IMR-90 (cell line): ENCODE measurements at regions not wholly inside any gene's neighbourhood (a gene's known extent, or its start where the extent isn't known, plus 50 kb on each side); places are given as distances from the start of the nearest gene placed in this dataset.

Experiments used
- ATAC-seq: fragments of 200-7000 bp; cut with Tn5 transposase; 2 replicates; pipeline ENCODE4 v1.9.1; 2020; ENCODE audit warnings: low read depth, mild to moderate bottlenecking, moderate library complexity
- BruUV-seq: library from RNA; stranded (reverse); fragments of 400-500 nt; replicated peaks from 2 replicates; lab custom pipeline; 2021; lab: Mats Ljungman, UMichigan
- CTCF ChIA-PET: fragments of 300-600 bp; formaldehyde crosslinking; extraction: SDS; loops from one replicate; lab custom pipeline; 2021; ENCODE audit warnings: antibody characterized with exemption; lab: Yijun Ruan, JAX
- POLR2A ChIA-PET: fragments of 300-600 bp; sonication (Branson Sonifier 250); formaldehyde crosslinking; loops from one replicate; lab custom pipeline; 2022; ENCODE audit warnings: antibody characterized with exemption; ENCODE audit not compliant: unreplicated experiment; lab: Charles Lee
- DNase-seq: peaks from one replicate; pipeline ENCODE4 v3.0.0; 2013
- H2AFZ ChIP-seq: replicated peaks from 2 replicates; pipeline ENCODE3; 2013; ENCODE audit warnings: low read length, mild to moderate bottlenecking; ENCODE audit not compliant: poor library complexity
- H2AK5ac ChIP-seq: 2 replicates; pipeline ENCODE4 v1.6.1; 2013; ENCODE audit warnings: low read depth, low read length, inconsistent platforms
- H2AK9ac ChIP-seq: replicated peaks from 2 replicates; pipeline ENCODE3; 2013; ENCODE audit warnings: mild to moderate bottlenecking, low read depth, low read length, moderate library complexity; ENCODE audit not compliant: poor library complexity
- H2BK120ac ChIP-seq: 2 replicates; pipeline ENCODE4 v1.6.1; 2013; ENCODE audit warnings: low read depth, low read length, inconsistent platforms
- H2BK15ac ChIP-seq: 3 replicates; pipeline ENCODE4 v1.6.1; 2013; ENCODE audit warnings: low read depth, low read length, inconsistent platforms
- H2BK20ac ChIP-seq: 2 replicates; pipeline ENCODE4 v1.6.1; 2013; ENCODE audit warnings: low read depth, mild to moderate bottlenecking, inconsistent platforms, low read length, moderate library complexity
- H2BK5ac ChIP-seq: 2 replicates; pipeline ENCODE4 v1.6.1; 2013; ENCODE audit warnings: mild to moderate bottlenecking, low read depth, low read length, inconsistent platforms; ENCODE audit not compliant: poor library complexity, severe bottlenecking
- H3K14ac ChIP-seq: replicated peaks from 2 replicates; pipeline ENCODE4 v1.6.1; 2013; ENCODE audit warnings: low read depth, low read length, inconsistent platforms
- H3K18ac ChIP-seq: 2 replicates; pipeline ENCODE4 v1.6.1; 2013; ENCODE audit warnings: low read depth, low read length, control low read depth
- H3K23ac ChIP-seq: 2 replicates; pipeline ENCODE4 v1.6.1; 2013; ENCODE audit warnings: low read depth, low read length, inconsistent platforms
- H3K27ac ChIP-seq: 2 replicates; pipeline ENCODE4 v1.5.1; 2013; ENCODE audit warnings: mild to moderate bottlenecking, control low read depth, low read length; ENCODE audit not compliant: insufficient read depth
- H3K27me3 ChIP-seq: 2 replicates; pipeline ENCODE4 v1.6.1; 2013; ENCODE audit warnings: low read length; ENCODE audit not compliant: control insufficient read depth, insufficient read depth
- H3K36me3 ChIP-seq: 2 replicates; pipeline ENCODE4 v1.6.1; 2013; ENCODE audit warnings: low read length, mixed read lengths; ENCODE audit not compliant: control insufficient read depth, insufficient read depth
- H3K4ac ChIP-seq: 2 replicates; pipeline ENCODE4 v1.6.1; 2013; ENCODE audit warnings: low read depth, low read length, inconsistent platforms
- H3K4me1 ChIP-seq: 2 replicates; pipeline ENCODE4 v1.6.1; 2013; ENCODE audit warnings: low read length, mixed read lengths; ENCODE audit not compliant: control insufficient read depth, insufficient read depth
- H3K4me2 ChIP-seq: 2 replicates; pipeline ENCODE4 v1.6.1; 2013; ENCODE audit warnings: low read depth, mild to moderate bottlenecking, control low read depth, low read length, moderate library complexity
- H3K4me3 ChIP-seq: 2 replicates; pipeline ENCODE4 v1.5.1; 2013; ENCODE audit warnings: low read depth, mild to moderate bottlenecking, control low read depth, low read length, moderate library complexity; ENCODE audit not compliant: insufficient read depth
- H3K56ac ChIP-seq: 2 replicates; pipeline ENCODE4 v1.6.1; 2013; ENCODE audit warnings: low read length, inconsistent platforms; ENCODE audit not compliant: insufficient read depth; ENCODE audit errors: extremely low read depth
- H3K79me1 ChIP-seq, 2 experiments: 2 replicates each; pipeline ENCODE4 v1.6.1; 2013; ENCODE audit warnings: low read length in 2 of 2, inconsistent platforms in 1 of 2, low read depth in 1 of 2
- H3K9ac ChIP-seq: 2 replicates; pipeline ENCODE4 v1.6.1; 2013; ENCODE audit warnings: low read depth, low read length, control low read depth
- H3K9me1 ChIP-seq: 2 replicates; pipeline ENCODE4 v1.6.1; 2013; ENCODE audit warnings: low read length, inconsistent platforms; ENCODE audit not compliant: insufficient read depth
- H3K9me3 ChIP-seq: 2 replicates; pipeline ENCODE4 v1.6.1; 2013; ENCODE audit warnings: low read length; ENCODE audit not compliant: control insufficient read depth, insufficient read depth
- H4K20me1 ChIP-seq: 2 replicates; pipeline ENCODE4 v1.6.1; 2013; ENCODE audit warnings: low read length, inconsistent platforms; ENCODE audit not compliant: insufficient read depth
- H4K5ac ChIP-seq: 2 replicates; pipeline ENCODE4 v1.6.1; 2013; ENCODE audit warnings: mild to moderate bottlenecking, low read depth, low read length, control low read depth
- H4K8ac ChIP-seq, 2 experiments: 2 replicates each; pipeline ENCODE4 v1.6.1; 2013; ENCODE audit warnings: low read depth in 2 of 2, low read length in 2 of 2, control low read depth in 1 of 2, inconsistent platforms in 1 of 2
- H4K91ac ChIP-seq: 2 replicates; pipeline ENCODE4 v1.6.1; 2013; ENCODE audit warnings: low read depth, low read length, inconsistent platforms; ENCODE audit not compliant: insufficient read depth
- BHLHE40 ChIP-seq: fragments of 150-350 bp; IDR thresholded peaks from 2 replicates; pipeline ENCODE4 v1.6.1; 2016; ENCODE audit warnings: mild to moderate bottlenecking, low read depth, low read length
- CEBPB ChIP-seq: IDR thresholded peaks from 2 replicates; pipeline ENCODE4 v1.6.1; 2012; ENCODE audit warnings: low read depth, low read length, improper control_type of control experiment
- CHD1 ChIP-seq: IDR thresholded peaks from 2 replicates; pipeline ENCODE4 v1.6.1; 2012; ENCODE audit warnings: low read depth, low read length, improper control_type of control experiment
- CTCF ChIP-seq: conservative IDR thresholded peaks from 2 replicates; pipeline ENCODE4 v1.5.1; 2012; ENCODE audit warnings: mild to moderate bottlenecking, low read depth, low read length, improper control_type of control experiment
- ELK1 ChIP-seq: fragments of 150-350 bp; IDR thresholded peaks from 2 replicates; pipeline ENCODE4 v1.6.1; 2016; ENCODE audit warnings: low read depth, mild to moderate bottlenecking, low read length, moderate library complexity, borderline replicate concordance
- FOS ChIP-seq: fragments of 150-350 bp; IDR thresholded peaks from 2 replicates; pipeline ENCODE4 v1.6.1; 2016; ENCODE audit warnings: low read depth, low read length
- MAFK ChIP-seq: IDR thresholded peaks from 2 replicates; pipeline ENCODE4 v1.6.1; 2012; ENCODE audit warnings: low read depth, low read length, improper control_type of control experiment
- MAZ ChIP-seq: IDR thresholded peaks from 2 replicates; pipeline ENCODE4 v1.6.1; 2012; ENCODE audit warnings: low read depth, mild to moderate bottlenecking, low read length, improper control_type of control experiment, moderate library complexity, borderline replicate concordance
- MXI1 ChIP-seq: IDR thresholded peaks from 2 replicates; pipeline ENCODE4 v1.6.1; 2012; ENCODE audit warnings: low read depth, mild to moderate bottlenecking, low read length, moderate library complexity, borderline replicate concordance
- NFE2L2 ChIP-seq: fragments of 150-350 bp; IDR thresholded peaks from 2 replicates; pipeline ENCODE4 v1.6.1; 2016; ENCODE audit warnings: low read depth, mild to moderate bottlenecking, low read length
- POLR2A ChIP-seq: IDR thresholded peaks from 2 replicates; pipeline ENCODE4 v1.6.1; 2012; ENCODE audit warnings: mild to moderate bottlenecking, low read depth, low read length
- RCOR1 ChIP-seq: IDR thresholded peaks from 2 replicates; pipeline ENCODE4 v1.6.1; 2012; ENCODE audit warnings: mild to moderate bottlenecking, low read length, improper control_type of control experiment; ENCODE audit not compliant: insufficient replicate concordance
- RFX5 ChIP-seq: IDR thresholded peaks from 2 replicates; pipeline ENCODE4 v1.8.0; 2012; ENCODE audit warnings: low read depth, mild to moderate bottlenecking, low read length, moderate library complexity
- SMC3 ChIP-seq: fragments of 150-350 bp; IDR thresholded peaks from 2 replicates; pipeline ENCODE4 v1.6.1; 2016; ENCODE audit warnings: low read depth, mild to moderate bottlenecking, antibody characterized with exemption, low read length, moderate library complexity
- WGBS, 2 experiments: methylation state at CpG; one replicate each; pipeline versions ENCODE4 v1.1.5 to v1.1.7; 2013; ENCODE audit warnings: missing lambda C conversion rate in 2 of 2; ENCODE audit not compliant: insufficient read length in 1 of 2; ENCODE audit errors: extremely low coverage in 2 of 2; 5-methylcytosine and 5-hydroxymethylcytosine counted together
- dilution Hi-C: fragments of 300-500 bp; cut with HindIII; formaldehyde crosslinking; loops from one replicate; pipeline ENCODE4 v1.14.3; 2018; ENCODE audit warnings: low sequenced_read_pairs; ENCODE audit not compliant: unreplicated experiment
- in situ Hi-C: fragments of 300-500 bp; cut with MboI; formaldehyde crosslinking; loops from 3 replicates; pipeline ENCODE4 v1.14.3; 2019; ENCODE audit warnings: low sequenced_read_pairs, inconsistent platforms, mixed read lengths
- intact Hi-C: fragments of 100-400 bp; cut with micrococcal nuclease; formaldehyde crosslinking; loops from 2 replicates; pipeline ENCODE4 v1.10.0; 2022

GRCh38 chr17:17405673-17406072 lies 71.1 kb upstream of the MED9 start:
- H3K9me3 ChIP-seq: no peaks in the 10 kb centered on the region
- H3K36me3 ChIP-seq: no peaks in the 10 kb centered on the region
- H4K5ac ChIP-seq: no peak overlapping the region
- H3K79me1 ChIP-seq: no peaks in the 10 kb centered on the region
- H2AK5ac ChIP-seq: no peak overlapping the region
- WGBS, 2 experiments: no CpG with 5 or more reads among the region's 2 CpGs
- BruUV-seq: no TSS peak
- no peak for DNase-seq
- no peak overlapping the region for H3K23ac ChIP-seq
- no peak overlapping the region for H2AK9ac ChIP-seq
- no peak overlapping the region for H3K4me2 ChIP-seq
- no peak for TF ChIP-seq BHLHE40
- TF ChIP-seq SMC3: no peak
- TF ChIP-seq MXI1: no peak
- no peak for TF ChIP-seq RFX5
- no peak for TF ChIP-seq RCOR1
- TF ChIP-seq CEBPB: no peak
- TF ChIP-seq FOS: no peak
- TF ChIP-seq MAZ: no peak
- no peak for TF ChIP-seq ELK1
- TF ChIP-seq NFE2L2: no peak
- no peak for TF ChIP-seq MAFK
- no peak for TF ChIP-seq CHD1
- TF ChIP-seq CTCF: no peak
- TF ChIP-seq POLR2A: no peak
- H3K4me1 ChIP-seq: peaks cover 5% of the 10 kb centered on the region; the same call in 1 of the 2 replicates
- POLR2A ChIA-PET: no interaction called here
- no peaks in the 10 kb centered on the region for H4K20me1 ChIP-seq
- no peak for ATAC-seq
- H2BK120ac ChIP-seq: no peak overlapping the region
- in situ Hi-C loops (no loop called here), dilution Hi-C loops (no loop called here), intact Hi-C loops (no loop called here)
- H3K4ac ChIP-seq: no peak overlapping the region
- no peak overlapping the region for H2BK20ac ChIP-seq
- no peak overlapping the region for H3K27ac ChIP-seq
- H2BK5ac ChIP-seq: no peak overlapping the region
- H4K91ac ChIP-seq: no peak overlapping the region
- H3K56ac ChIP-seq: no peak overlapping the region
- CTCF ChIA-PET: no interaction called here
- no peak overlapping the region for H2AFZ ChIP-seq
- peaks cover 9% of the 10 kb centered on the region; the same call in 1 of the 2 replicates for H3K9me1 ChIP-seq
- no peak overlapping the region for H3K4me3 ChIP-seq
- no peak overlapping the region for H2BK15ac ChIP-seq
- H4K8ac ChIP-seq: no peak overlapping the region
- no peak overlapping the region for H3K14ac ChIP-seq
- H3K9ac ChIP-seq: no peak overlapping the region
- no peaks in the 10 kb centered on the region for H3K27me3 ChIP-seq
- H3K18ac ChIP-seq: no peak overlapping the region
